ENCODE measurements at regions not wholly inside any gene's neighbourhood (a gene's known extent, or its start where the extent isn't known, plus 50 kb on each side); places are given as distances from the start of the nearest gene placed in this dataset.

GRCh38 chr5:167814040-167814439, 477.4 kb upstream of the WWC1 start:
- TF ChIP-seq CTCF (conservative IDR thresholded peaks at IDR 0.05; ENCODE audit: low read length) = no peak
- TF ChIP-seq EZH2phosphoT487 (IDR thresholded peaks at IDR 0.05; ENCODE audit: borderline replicate concordance, low read depth, low read length) = no peak
